Epithelial cell of esophagus (primary cell): ENCODE measurements at regions not wholly inside any gene's neighbourhood (a gene's known extent, or its start where the extent isn't known, plus 50 kb on each side); places are given as distances from the start of the nearest gene placed in this dataset.

ENCODE experiments used
- DNase-seq: peaks from one replicate; pipeline ENCODE4 v3.0.0; 2010; ENCODE audit warnings: low read depth
- H3K4me3 ChIP-seq: 2 replicates; pipeline ENCODE4 v1.5.1; 2011; ENCODE audit warnings: mild to moderate bottlenecking, low read length, control low read depth
- TF ChIP-seq, protein P1 (sequence below): IDR thresholded peaks from 2 replicates; pipeline ENCODE4 v1.5.1; 2011; ENCODE audit warnings: low read depth, mild to moderate bottlenecking, low read length, control low read depth, inconsistent platforms; ENCODE audit not compliant: insufficient read depth; ENCODE audit errors: missing control alignments

GRCh38 chr11:19552161-19552560 is 160.5 kb upstream of the NAV2 start:
- no peak overlapping the region for H3K4me3 ChIP-seq
- TF ChIP-seq, protein P1, sequence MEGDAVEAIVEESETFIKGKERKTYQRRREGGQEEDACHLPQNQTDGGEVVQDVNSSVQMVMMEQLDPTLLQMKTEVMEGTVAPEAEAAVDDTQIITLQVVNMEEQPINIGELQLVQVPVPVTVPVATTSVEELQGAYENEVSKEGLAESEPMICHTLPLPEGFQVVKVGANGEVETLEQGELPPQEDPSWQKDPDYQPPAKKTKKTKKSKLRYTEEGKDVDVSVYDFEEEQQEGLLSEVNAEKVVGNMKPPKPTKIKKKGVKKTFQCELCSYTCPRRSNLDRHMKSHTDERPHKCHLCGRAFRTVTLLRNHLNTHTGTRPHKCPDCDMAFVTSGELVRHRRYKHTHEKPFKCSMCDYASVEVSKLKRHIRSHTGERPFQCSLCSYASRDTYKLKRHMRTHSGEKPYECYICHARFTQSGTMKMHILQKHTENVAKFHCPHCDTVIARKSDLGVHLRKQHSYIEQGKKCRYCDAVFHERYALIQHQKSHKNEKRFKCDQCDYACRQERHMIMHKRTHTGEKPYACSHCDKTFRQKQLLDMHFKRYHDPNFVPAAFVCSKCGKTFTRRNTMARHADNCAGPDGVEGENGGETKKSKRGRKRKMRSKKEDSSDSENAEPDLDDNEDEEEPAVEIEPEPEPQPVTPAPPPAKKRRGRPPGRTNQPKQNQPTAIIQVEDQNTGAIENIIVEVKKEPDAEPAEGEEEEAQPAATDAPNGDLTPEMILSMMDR, result no peak
- no peak for DNase-seq

- TF ChIP-seq, protein P1, result no peak
- DNase-seq, result no peak
- no peak overlapping the region for H3K4me3 ChIP-seq
Observed at GRCh38 chr11:19551457-19551856, 161.2 kb upstream of the NAV2 start.

GRCh38 chr11:19547044-19547443 is 165.6 kb upstream of the NAV2 start:
- no peak for DNase-seq
- TF ChIP-seq, protein P1, result no peak
- H3K4me3 ChIP-seq, result no peak overlapping the region

GRCh38 chr11:19546325-19546724 is 166.3 kb upstream of the NAV2 start:
- no peak overlapping the region for H3K4me3 ChIP-seq
- no peak for DNase-seq
- TF ChIP-seq, protein P1, result no peak

DNA sequence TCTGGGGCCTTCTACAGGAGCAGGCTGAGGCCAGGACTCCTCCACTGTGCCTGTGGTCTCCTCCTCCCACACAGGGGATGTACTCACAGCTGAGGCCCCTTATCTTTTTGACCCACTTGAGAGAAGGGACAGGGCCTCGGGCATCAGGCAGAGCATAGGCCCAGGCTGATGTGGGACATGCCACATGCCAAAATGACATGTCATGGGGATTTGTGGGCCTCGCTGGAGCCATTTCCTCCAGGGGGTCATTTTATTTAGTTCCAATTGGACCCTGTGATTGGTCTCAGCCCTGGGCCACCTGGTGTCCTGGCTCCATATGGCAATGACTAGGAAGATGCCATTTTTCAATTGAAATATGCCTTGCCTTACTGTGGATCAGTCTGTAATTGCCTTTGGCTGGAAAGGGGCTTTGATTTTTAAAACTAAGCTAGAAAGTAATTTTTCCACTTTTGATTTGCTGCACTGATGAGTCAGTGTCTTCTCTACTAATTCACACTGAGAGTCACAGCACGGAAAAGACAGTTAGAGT is 171.1 kb upstream of the NAV2 start:
- no peak for DNase-seq
- no peak overlapping the region for H3K4me3 ChIP-seq
- TF ChIP-seq, protein P1, result no peak

DNA sequence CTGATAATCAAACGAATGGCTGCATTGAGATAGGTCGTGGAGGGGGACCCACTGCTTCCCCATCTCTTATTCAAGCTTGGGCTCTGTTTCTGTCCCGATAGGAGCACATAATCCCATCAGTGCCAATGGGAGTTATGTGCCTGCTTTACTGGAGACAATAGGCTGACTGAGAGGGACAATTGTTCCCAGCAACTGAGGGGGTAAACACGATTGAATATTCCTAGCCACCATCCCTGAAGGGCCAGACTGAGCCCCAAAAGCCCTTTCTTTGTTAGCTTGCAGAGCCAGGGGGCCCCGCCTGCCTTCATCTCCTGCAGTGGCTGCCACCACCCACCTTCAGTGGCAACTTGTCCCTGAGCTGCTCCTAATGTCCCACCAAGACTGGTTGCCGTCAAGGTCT is 172.8 kb upstream of the NAV2 start:
- no peak overlapping the region for H3K4me3 ChIP-seq
- TF ChIP-seq, protein P1, result no peak
- DNase-seq, result no peak

DNA sequence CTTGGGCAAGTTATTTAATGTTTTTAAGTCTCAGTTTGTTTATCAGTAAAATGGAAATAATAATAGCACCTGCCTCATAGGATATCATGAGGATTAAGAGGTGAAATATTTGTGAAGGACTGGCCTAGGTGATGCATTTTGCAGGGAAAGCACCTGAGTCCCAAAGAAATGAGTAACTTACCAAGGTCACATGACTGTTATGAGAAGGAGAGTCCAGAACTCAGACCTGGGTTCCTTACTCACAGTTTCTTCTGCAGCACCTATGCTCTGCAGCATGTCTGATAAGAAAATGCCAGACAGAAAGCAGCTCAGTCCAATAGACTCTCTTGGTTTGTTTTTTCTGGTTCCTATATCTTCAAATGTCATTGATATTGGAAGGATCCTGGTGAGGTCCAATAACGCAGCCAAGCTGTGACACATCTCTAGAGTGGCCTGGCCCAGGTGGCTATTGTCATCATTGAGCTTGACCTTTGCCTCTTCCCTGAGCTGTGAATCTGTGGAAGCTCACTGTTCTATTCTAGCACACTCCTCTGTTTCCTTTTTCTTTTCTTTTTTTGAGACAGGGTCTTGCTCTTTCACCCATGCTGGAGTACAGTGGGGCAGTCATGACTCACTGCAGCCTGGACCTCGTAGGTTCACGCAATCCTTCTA is 174.7 kb upstream of the NAV2 start:
- TF ChIP-seq, protein P1, result no peak
- DNase-seq, result peak; percentile 19
- H3K4me3 ChIP-seq, result no peak overlapping the region
